Suprapubic skin (tissue), 4 donors: ENCODE measurements at regions not wholly inside any gene's neighbourhood (a gene's known extent, or its start where the extent isn't known, plus 50 kb on each side); places are given as distances from the start of the nearest gene placed in this dataset.

ENCODE experiments used
- CTCF ChIP-seq, 2 donors: fragments of 200-600 bp in 1 of 2; fragments of 450-650 bp in 1 of 2; sonication (generic) in 1 of 2; IDR thresholded peaks; one replicate each; pipeline ENCODE4 v1.5.1; 2016 to 2019; ENCODE audit warnings: antibody characterized with exemption in 2 of 2, mild to moderate bottlenecking in 1 of 2, moderate library complexity in 1 of 2
- EP300 ChIP-seq: sonication (generic); formaldehyde crosslinking; IDR thresholded peaks from one replicate; pipeline ENCODE4 v1.6.1; 2017; ENCODE audit warnings: antibody characterized with exemption
- POLR2A ChIP-seq, 2 donors: fragments of 450-650 bp; IDR thresholded peaks; one replicate each; pipeline ENCODE4 v1.6.1; 2017; ENCODE audit warnings: antibody characterized with exemption in 2 of 2, mild to moderate bottlenecking in 2 of 2, moderate library complexity in 2 of 2
- POLR2AphosphoS5 ChIP-seq, 3 donors: sonication (generic); formaldehyde crosslinking; IDR thresholded peaks; one replicate each; pipeline ENCODE4 v1.6.1; 2017; ENCODE audit warnings: antibody characterized with exemption in 3 of 3

- TF ChIP-seq POLR2AphosphoS5 (IDR thresholded peaks at IDR 0.05): no peak
- no peak for TF ChIP-seq CTCF (IDR thresholded peaks at IDR 0.05)
- TF ChIP-seq POLR2A (IDR thresholded peaks at IDR 0.05): no peak
- no peak for TF ChIP-seq EP300
Measured at GRCh38 chr16:72430121-72430520, 258.2 kb upstream of the PMFBP1 start.
